PC-3 (cell line): ENCODE measurements at regions not wholly inside any gene's neighbourhood (a gene's known extent, or its start where the extent isn't known, plus 50 kb on each side); places are given as distances from the start of the nearest gene placed in this dataset.

Experiments
- ATAC-seq: fragments of 200-7000 bp; cut with Tn5 transposase; 2 replicates; pipeline ENCODE4 v1.9.1; 2020; ENCODE audit warnings: mild to moderate bottlenecking, moderate library complexity
- BruUV-seq: library from RNA; stranded (reverse); fragments of 400-500 nt; replicated peaks from 2 replicates; lab custom pipeline; 2021; lab: Mats Ljungman, UMichigan
- CTCF ChIA-PET: fragments of 300-600 bp; sonication (Branson Sonifier 250); formaldehyde crosslinking; loops from one replicate; lab custom pipeline; 2022; ENCODE audit warnings: antibody characterized with exemption; lab: Charles Lee
- POLR2A ChIA-PET: fragments of 300-600 bp; sonication (Branson Sonifier 250); formaldehyde crosslinking; loops from one replicate; lab custom pipeline; 2022; ENCODE audit warnings: antibody characterized with exemption; ENCODE audit not compliant: unreplicated experiment; lab: Charles Lee
- DNase-seq: peaks from one replicate; pipeline ENCODE4 v3.0.0-alpha.2; 2015
- H2AFZ ChIP-seq: fragments of 300-600 bp; sonication (generic); 2 replicates; pipeline ENCODE4 v1.6.0; 2016; ENCODE audit warnings: antibody characterized with exemption, low read length
- H3F3A ChIP-seq: fragments of 300-600 bp; sonication (generic); one replicate; pipeline ENCODE4 v1.6.0; 2017; ENCODE audit warnings: antibody characterized with exemption, low read length, control low read depth, mild to moderate bottlenecking; ENCODE audit not compliant: unreplicated experiment
- H3K27ac ChIP-seq: fragments of 300-600 bp; sonication (generic); 2 replicates; pipeline ENCODE4 v1.5.1; 2016; ENCODE audit warnings: mild to moderate bottlenecking, low read length
- H3K27me3 ChIP-seq: fragments of 300-600 bp; sonication (generic); 2 replicates; pipeline ENCODE4 v1.6.1; 2016; ENCODE audit warnings: low read length, mixed read lengths
- H3K36me3 ChIP-seq: fragments of 300-600 bp; sonication (generic); 2 replicates; pipeline ENCODE4 v1.6.1; 2016; ENCODE audit warnings: low read depth, mixed run types, low read length, mixed read lengths
- H3K4me1 ChIP-seq: fragments of 300-600 bp; sonication (generic); 2 replicates; pipeline ENCODE4 v1.5.1; 2016; ENCODE audit warnings: low read length; ENCODE audit not compliant: insufficient read depth
- H3K4me2 ChIP-seq: fragments of 300-600 bp; sonication (generic); 2 replicates; pipeline ENCODE4 v1.6.0; 2016; ENCODE audit warnings: low read length
- H3K4me3 ChIP-seq: fragments of 300-600 bp; sonication (generic); 2 replicates; pipeline ENCODE4 v1.5.1; 2016; ENCODE audit warnings: mild to moderate bottlenecking, low read length, mixed read lengths
- H3K79me2 ChIP-seq: fragments of 300-600 bp; sonication (generic); 2 replicates; pipeline ENCODE4 v1.6.1; 2017; ENCODE audit warnings: low read length, mixed read lengths
- H3K9ac ChIP-seq: fragments of 300-600 bp; sonication (generic); 2 replicates; pipeline ENCODE4 v1.6.0; 2016; ENCODE audit warnings: mild to moderate bottlenecking, low read length
- H3K9me2 ChIP-seq: fragments of 300-600 bp; sonication (generic); replicated peaks from 2 replicates; pipeline ENCODE4 v1.6.1; 2016; ENCODE audit warnings: mixed run types, low read length, mixed read lengths
- H3K9me3 ChIP-seq: fragments of 300-600 bp; sonication (generic); 2 replicates; pipeline ENCODE4 v1.6.1; 2016; ENCODE audit warnings: low read length, mixed read lengths
- H4K20me1 ChIP-seq: fragments of 300-600 bp; sonication (generic); 2 replicates; pipeline ENCODE4 v1.6.1; 2016; ENCODE audit warnings: low read length, mixed read lengths
- EZH2 ChIP-seq: fragments of 300-600 bp; sonication (generic); IDR thresholded peaks from one replicate; pipeline ENCODE4 v1.6.1; 2017; ENCODE audit warnings: antibody characterized with exemption, mild to moderate bottlenecking, low read length; ENCODE audit not compliant: unreplicated experiment
- EZH2phosphoT487 ChIP-seq: fragments of 300-600 bp; sonication (generic); IDR thresholded peaks from 2 replicates; pipeline ENCODE4 v1.6.1; 2018; ENCODE audit warnings: mild to moderate bottlenecking, antibody characterized with exemption, low read length, borderline replicate concordance
- intact Hi-C: fragments of 100-400 bp; cut with micrococcal nuclease; formaldehyde crosslinking; loops from 2 replicates; pipeline ENCODE4 v1.9.0; 2023
- TF ChIP-seq, protein P1 (sequence below): fragments of 300-600 bp; sonication (generic); conservative IDR thresholded peaks from 2 replicates; pipeline ENCODE4 v1.5.1; 2017; ENCODE audit warnings: antibody characterized with exemption, low read depth, mild to moderate bottlenecking, low read length

DNA sequence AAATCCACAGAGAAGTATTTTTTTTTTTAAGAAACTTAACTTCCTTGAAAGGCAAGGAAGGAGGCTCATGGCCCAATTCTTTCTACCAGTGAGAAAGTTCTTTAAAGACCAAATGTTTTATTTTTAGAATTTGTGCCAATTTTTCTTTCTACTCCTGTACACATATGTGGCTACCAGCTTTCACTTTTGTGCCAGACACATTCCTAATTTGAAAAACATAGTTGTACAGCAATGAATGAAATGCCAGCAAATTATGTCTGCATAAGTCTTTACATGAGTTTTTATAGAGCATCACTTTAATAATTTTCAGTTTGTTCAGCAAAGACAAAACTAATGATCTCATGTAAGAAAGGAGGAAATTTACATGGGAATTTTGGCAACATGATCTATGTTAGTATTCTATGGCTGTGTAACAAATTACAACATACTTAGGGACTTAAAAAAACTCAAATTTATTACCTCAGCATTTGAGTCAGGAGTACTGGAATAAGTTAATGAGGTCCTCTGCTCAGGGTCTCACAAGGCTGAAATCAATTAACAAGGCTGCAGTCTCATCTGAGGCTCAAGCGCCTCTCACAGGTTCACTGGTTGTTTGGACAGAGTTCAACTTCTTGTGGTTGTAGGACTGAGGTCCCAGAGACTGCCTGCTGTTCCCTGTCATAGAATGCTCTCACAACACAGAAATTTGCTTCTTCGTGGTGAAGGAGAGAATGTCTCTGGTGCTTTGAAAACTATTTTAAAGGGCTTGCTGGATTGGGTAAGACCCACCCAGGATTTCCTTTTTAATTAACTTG is 678.2 kb upstream of the FAM241A start:
- Histone ChIP-seq H3K79me2 (no peaks in the 10 kb centered on the region), H3F3A (no peaks in the 10 kb centered on the region), H3K27ac (no peak overlapping the region), H3K4me3 (no peak overlapping the region), H3K36me3 (no peaks in the 10 kb centered on the region), H3K27me3 (no peaks in the 10 kb centered on the region), H3K9me2 (no peaks in the 10 kb centered on the region), H3K9ac (no peak overlapping the region), H3K4me1 (no peaks in the 10 kb centered on the region), H3K9me3 (no peaks in the 10 kb centered on the region), H3K4me2 (no peak overlapping the region), H2AFZ (no peak overlapping the region), H4K20me1 (no peaks in the 10 kb centered on the region)
- DNase-seq (no peak), ATAC-seq (no peak)
- CTCF ChIA-PET = no interaction called here
- TF ChIP-seq EZH2phosphoT487 = no peak
- TF ChIP-seq, protein P1, sequence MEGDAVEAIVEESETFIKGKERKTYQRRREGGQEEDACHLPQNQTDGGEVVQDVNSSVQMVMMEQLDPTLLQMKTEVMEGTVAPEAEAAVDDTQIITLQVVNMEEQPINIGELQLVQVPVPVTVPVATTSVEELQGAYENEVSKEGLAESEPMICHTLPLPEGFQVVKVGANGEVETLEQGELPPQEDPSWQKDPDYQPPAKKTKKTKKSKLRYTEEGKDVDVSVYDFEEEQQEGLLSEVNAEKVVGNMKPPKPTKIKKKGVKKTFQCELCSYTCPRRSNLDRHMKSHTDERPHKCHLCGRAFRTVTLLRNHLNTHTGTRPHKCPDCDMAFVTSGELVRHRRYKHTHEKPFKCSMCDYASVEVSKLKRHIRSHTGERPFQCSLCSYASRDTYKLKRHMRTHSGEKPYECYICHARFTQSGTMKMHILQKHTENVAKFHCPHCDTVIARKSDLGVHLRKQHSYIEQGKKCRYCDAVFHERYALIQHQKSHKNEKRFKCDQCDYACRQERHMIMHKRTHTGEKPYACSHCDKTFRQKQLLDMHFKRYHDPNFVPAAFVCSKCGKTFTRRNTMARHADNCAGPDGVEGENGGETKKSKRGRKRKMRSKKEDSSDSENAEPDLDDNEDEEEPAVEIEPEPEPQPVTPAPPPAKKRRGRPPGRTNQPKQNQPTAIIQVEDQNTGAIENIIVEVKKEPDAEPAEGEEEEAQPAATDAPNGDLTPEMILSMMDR = no peak
- TF ChIP-seq EZH2 = no peak
- BruUV-seq = no TSS peak
- POLR2A ChIA-PET = no interaction called here
- intact Hi-C loops = no loop called here

DNA sequence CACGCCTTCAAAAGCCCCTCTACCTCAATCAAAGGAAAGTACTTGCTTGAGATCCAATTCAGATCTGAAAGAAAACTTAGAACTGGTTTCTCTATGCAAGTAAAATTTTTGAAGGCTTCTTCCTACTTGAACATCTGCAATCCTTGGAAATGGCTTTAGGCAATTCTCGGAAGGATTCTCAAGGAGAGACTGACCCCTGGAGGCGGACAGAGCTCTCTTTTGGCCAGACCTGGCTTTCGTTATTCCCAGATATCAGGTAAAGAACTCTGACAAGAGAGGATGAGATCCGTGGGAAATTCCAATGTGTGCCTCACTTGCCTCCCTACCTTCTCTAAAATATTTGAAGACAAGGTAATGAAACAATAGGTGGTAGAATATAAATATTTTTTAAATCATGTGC is 670.3 kb upstream of the FAM241A start:
- H3K9ac ChIP-seq = no peak overlapping the region
- H3F3A ChIP-seq = no peaks in the 10 kb centered on the region
- no peak overlapping the region for H3K4me3 ChIP-seq
- CTCF ChIA-PET = no interaction called here
- H2AFZ ChIP-seq = no peak overlapping the region
- POLR2A ChIA-PET = no interaction called here
- peaks cover 6% of the 10 kb centered on the region; the same call in 1 of the 2 replicates for H3K4me1 ChIP-seq
- no peaks in the 10 kb centered on the region for H3K9me2 ChIP-seq
- H4K20me1 ChIP-seq = no peaks in the 10 kb centered on the region
- 0 out of 2 replicates have a peak overlapping the region, but pooled peaks have one; percentile 32 for H3K27ac ChIP-seq
- BruUV-seq = no TSS peak
- H3K9me3 ChIP-seq = no peaks in the 10 kb centered on the region
- H3K27me3 ChIP-seq = no peaks in the 10 kb centered on the region
- H3K79me2 ChIP-seq = no peaks in the 10 kb centered on the region
- ATAC-seq = peak; percentile 30; the same call in 1 of the 2 replicates
- no peak overlapping the region; the same call in 1 of the 2 replicates for H3K4me2 ChIP-seq
- intact Hi-C loops = loop anchor here (1.0 to 10.0 kb wide), 3 partner anchors 127 to 190 kb away; no protein-coding TSS in a partner anchor
- TF ChIP-seq, protein P1 = peak; percentile 60
- TF ChIP-seq EZH2phosphoT487 (no peak), EZH2 (no peak)
- H3K36me3 ChIP-seq = no peaks in the 10 kb centered on the region
- DNase-seq = peak; percentile 52

DNA sequence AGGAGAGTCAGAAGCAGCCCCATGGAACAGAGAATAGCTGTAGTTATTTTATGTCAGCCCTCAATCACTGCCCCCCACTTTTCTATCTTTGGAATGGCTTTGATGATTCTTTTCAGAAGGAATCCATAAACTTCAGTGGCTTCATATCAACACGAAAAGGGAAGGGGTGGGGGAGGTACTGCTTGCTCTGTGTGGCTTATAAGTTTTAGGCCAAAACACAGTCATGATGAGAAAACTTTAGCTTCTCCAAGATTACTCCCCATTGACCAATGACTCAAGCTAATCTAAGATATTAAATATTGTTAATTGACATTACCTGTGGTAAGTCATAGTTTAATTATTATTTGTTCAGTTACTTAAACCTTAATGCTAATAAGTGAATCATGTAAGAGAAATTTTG is 669.6 kb upstream of the FAM241A start:
- Histone ChIP-seq H3K27ac (0 out of 2 replicates have a peak overlapping the region, but pooled peaks have one; percentile 32), H3K79me2 (no peaks in the 10 kb centered on the region), H3K9me3 (no peaks in the 10 kb centered on the region), H3K4me3 (no peak overlapping the region), H3K4me2 (peak overlapping the region; percentile 29; the same call in 1 of the 2 replicates), H4K20me1 (no peaks in the 10 kb centered on the region), H2AFZ (no peak overlapping the region), H3K9ac (no peak overlapping the region), H3K9me2 (no peaks in the 10 kb centered on the region), H3F3A (no peaks in the 10 kb centered on the region), H3K4me1 (peaks cover 6% of the 10 kb centered on the region; the same call in 1 of the 2 replicates), H3K27me3 (no peaks in the 10 kb centered on the region), H3K36me3 (no peaks in the 10 kb centered on the region)
- DNase-seq (peak; percentile 55), ATAC-seq (peak; percentile 93)
- BruUV-seq = no TSS peak
- intact Hi-C loops = loop anchor here (1.0 to 10.0 kb wide), 3 partner anchors 127 to 191 kb away; no protein-coding TSS in a partner anchor
- TF ChIP-seq, protein P1 = no peak
- TF ChIP-seq EZH2 (no peak), EZH2phosphoT487 (no peak)
- ChIA-PET POLR2A (no interaction called here), CTCF (interaction anchor here (0.5 to 0.6 kb wide), 2 partner anchors 20 to 409 kb away, joined by 3 to 4 read pairs; no protein-coding TSS in a partner anchor)
